HEK293 (cell line): ENCODE measurements at regions not wholly inside any gene's neighbourhood (a gene's known extent, or its start where the extent isn't known, plus 50 kb on each side); places are given as distances from the start of the nearest gene placed in this dataset.

ENCODE experiments used
- CTCF ChIA-PET: fragments of 350-600 bp; formaldehyde crosslinking; extraction: SDS; loops from one replicate; lab custom pipeline; 2021; ENCODE audit warnings: antibody characterized with exemption; lab: Yijun Ruan, JAX
- POLR2A ChIA-PET: fragments of 300-600 bp; formaldehyde crosslinking; extraction: SDS; loops from one replicate; lab custom pipeline; 2020; ENCODE audit warnings: antibody characterized with exemption, inconsistent platforms; lab: Yijun Ruan, JAX
- H3K27ac ChIP-seq: fragments of 200-500 bp; sonication (Bioruptor generic); 2 replicates; pipeline ENCODE4 v1.5.1; 2014; ENCODE audit warnings: low read depth, low read length, control low read depth, inconsistent platforms; ENCODE audit errors: extremely low read depth
- H3K36me3 ChIP-seq, 2 experiments: fragments of 200-500 bp in 1 of 2; sonication (Bioruptor generic) in 1 of 2; 1 replicate in 1 of 2; 2 replicates in 1 of 2; pipeline ENCODE4 v1.5.1; 2014 to 2017; ENCODE audit warnings: inconsistent platforms in 2 of 2, low read length in 2 of 2; ENCODE audit not compliant: control insufficient read depth in 2 of 2, insufficient read depth in 1 of 2
- H3K4me1 ChIP-seq: fragments of 200-500 bp; sonication (Bioruptor generic); 2 replicates; pipeline ENCODE4 v1.5.1; 2014; ENCODE audit warnings: mild to moderate bottlenecking, low read length, inconsistent platforms; ENCODE audit not compliant: control insufficient read depth, insufficient read depth
- H3K4me3 ChIP-seq: 2 replicates; pipeline ENCODE4 v1.5.1; 2011; ENCODE audit warnings: low read depth, mild to moderate bottlenecking, control low read depth, low read length, moderate library complexity
- H3K9me3 ChIP-seq: fragments of 200-500 bp; sonication (Bioruptor generic); 2 replicates; pipeline ENCODE4 v1.5.1; 2014; ENCODE audit warnings: low read depth, low read length, inconsistent platforms; ENCODE audit not compliant: control insufficient read depth, insufficient read depth
- EGR2 ChIP-seq: fragments of 450-650 bp; formaldehyde crosslinking; IDR thresholded peaks from 2 replicates; pipeline ENCODE4 v1.5.1; 2016; ENCODE audit warnings: low read depth, missing biosample characterization, missing genetic modification characterization
- GLI2 ChIP-seq: fragments of 450-650 bp; formaldehyde crosslinking; IDR thresholded peaks from 2 replicates; pipeline ENCODE4; 2017; ENCODE audit warnings: missing biosample characterization, missing genetic modification characterization, low read depth, borderline replicate concordance
- MEIS1 ChIP-seq: sonication (generic); formaldehyde crosslinking; IDR thresholded peaks from 2 replicates; pipeline ENCODE4 v1.8.1; 2022; ENCODE audit warnings: missing genetic modification reagents, mild to moderate bottlenecking, borderline replicate concordance
- PRDM1 ChIP-seq: fragments of 450-650 bp; formaldehyde crosslinking; IDR thresholded peaks from 2 replicates; pipeline ENCODE4; 2016; ENCODE audit warnings: missing biosample characterization, missing genetic modification characterization
- SP3 ChIP-seq: fragments of 450-650 bp; formaldehyde crosslinking; IDR thresholded peaks from 2 replicates; pipeline ENCODE4 v1.5.1; 2016; ENCODE audit warnings: missing biosample characterization, missing genetic modification characterization
- TRIM28 ChIP-seq: IDR thresholded peaks from 2 replicates; pipeline ENCODE4 v1.6.1; 2011; ENCODE audit warnings: low read length, control low read depth, borderline replicate concordance
- ZBTB20 ChIP-seq: fragments of 450-650 bp; formaldehyde crosslinking; IDR thresholded peaks from 2 replicates; pipeline ENCODE4 v1.5.1; 2016; ENCODE audit warnings: missing biosample characterization, missing genetic modification characterization
- ZBTB7A ChIP-seq: fragments of 450-650 bp; formaldehyde crosslinking; IDR thresholded peaks from 2 replicates; pipeline ENCODE4 v1.5.1; 2016; ENCODE audit warnings: low read depth, missing biosample characterization, missing genetic modification characterization
- ZFHX2 ChIP-seq: fragments of 450-650 bp; formaldehyde crosslinking; conservative IDR thresholded peaks from 2 replicates; pipeline ENCODE4 v1.5.1; 2016; ENCODE audit warnings: missing biosample characterization, missing genetic modification characterization
- ZFP69B ChIP-seq: fragments of 450-650 bp; formaldehyde crosslinking; IDR thresholded peaks from 2 replicates; pipeline ENCODE4 v1.5.1; 2016; ENCODE audit warnings: missing biosample characterization, missing genetic modification characterization
- ZNF138 ChIP-seq: fragments of 450-650 bp; formaldehyde crosslinking; IDR thresholded peaks from 2 replicates; pipeline ENCODE4 v1.5.1; 2016; ENCODE audit warnings: missing biosample characterization, missing genetic modification characterization, borderline replicate concordance
- ZNF2 ChIP-seq: fragments of 450-650 bp; formaldehyde crosslinking; IDR thresholded peaks from 2 replicates; pipeline ENCODE4 v1.5.1; 2016; ENCODE audit warnings: missing biosample characterization, missing genetic modification characterization
- ZNF214 ChIP-seq: fragments of 450-650 bp; formaldehyde crosslinking; IDR thresholded peaks from 2 replicates; pipeline ENCODE4 v1.5.1; 2017; ENCODE audit warnings: missing biosample characterization, mild to moderate bottlenecking, missing genetic modification characterization, borderline replicate concordance
- ZNF26 ChIP-seq: fragments of 450-650 bp; formaldehyde crosslinking; IDR thresholded peaks from 2 replicates; pipeline ENCODE4 v1.5.1; 2016; ENCODE audit warnings: missing biosample characterization, missing genetic modification characterization
- ZNF274 ChIP-seq, 2 experiments: fragments of 200-500 bp in 1 of 2; fragments of 450-650 bp in 1 of 2; sonication (Bioruptor generic) in 1 of 2; formaldehyde crosslinking in 1 of 2; IDR thresholded peaks; 2 replicates each; pipeline versions ENCODE4 v1.5.1 to v1.6.1; 2014 to 2016; ENCODE audit warnings: borderline replicate concordance in 1 of 2, inconsistent platforms in 1 of 2, low read length in 1 of 2, missing biosample characterization in 1 of 2, missing genetic modification characterization in 1 of 2
- ZNF280C ChIP-seq: fragments of 450-650 bp; formaldehyde crosslinking; IDR thresholded peaks from 2 replicates; pipeline ENCODE4 v1.5.1; 2016; ENCODE audit warnings: missing biosample characterization, missing genetic modification characterization
- ZNF335 ChIP-seq: fragments of 450-650 bp; formaldehyde crosslinking; conservative IDR thresholded peaks from 2 replicates; pipeline ENCODE4 v1.5.1; 2016; ENCODE audit warnings: missing biosample characterization, missing genetic modification characterization
- ZNF626 ChIP-seq: fragments of 450-650 bp; sonication (Bioruptor Pico); formaldehyde crosslinking; IDR thresholded peaks from 2 replicates; pipeline ENCODE4 v1.5.1; 2018; ENCODE audit warnings: missing biosample characterization, missing genetic modification characterization, inconsistent platforms
- ZNF629 ChIP-seq: fragments of 450-650 bp; formaldehyde crosslinking; IDR thresholded peaks from 2 replicates; pipeline ENCODE4 v1.5.1; 2017; ENCODE audit warnings: missing biosample characterization, missing genetic modification characterization
- ZNF658 ChIP-seq: fragments of 450-650 bp; formaldehyde crosslinking; IDR thresholded peaks from 2 replicates; pipeline ENCODE4; 2016; ENCODE audit warnings: missing biosample characterization, missing genetic modification characterization
- ZNF76 ChIP-seq: fragments of 450-650 bp; formaldehyde crosslinking; IDR thresholded peaks from 2 replicates; pipeline ENCODE4; 2016; ENCODE audit warnings: low read depth, missing biosample characterization, missing genetic modification characterization, borderline replicate concordance
- ZNF768 ChIP-seq: fragments of 450-650 bp; formaldehyde crosslinking; IDR thresholded peaks from 2 replicates; pipeline ENCODE4 v1.5.1; 2018; ENCODE audit warnings: missing biosample characterization, mild to moderate bottlenecking, missing genetic modification characterization
- ZNF777 ChIP-seq: fragments of 450-650 bp; formaldehyde crosslinking; IDR thresholded peaks from 2 replicates; pipeline ENCODE4 v1.5.1; 2017; ENCODE audit warnings: missing biosample characterization, missing genetic modification characterization, borderline replicate concordance
- ZNF843 ChIP-seq: fragments of 450-650 bp; formaldehyde crosslinking; IDR thresholded peaks from 2 replicates; pipeline ENCODE4 v1.5.1; 2016; ENCODE audit warnings: missing biosample characterization, missing genetic modification characterization
- ZSCAN16 ChIP-seq: fragments of 450-650 bp; formaldehyde crosslinking; IDR thresholded peaks from 2 replicates; pipeline ENCODE4 v1.5.1; 2016; ENCODE audit warnings: missing biosample characterization, missing genetic modification characterization
- ZXDB ChIP-seq: fragments of 450-650 bp; formaldehyde crosslinking; IDR thresholded peaks from 2 replicates; pipeline ENCODE4 v1.5.1; 2016; ENCODE audit warnings: missing biosample characterization, missing genetic modification characterization

GRCh38 chr2:217434180-217434975 is 568.4 kb downstream of the TNS1 start (continued):
- no peak for TF ChIP-seq ZNF280C (tag by site-specific recombination)
- no peak for TF ChIP-seq ZFP69B (tag by site-specific recombination)
- TF ChIP-seq ZNF138 (tag by site-specific recombination): no peak
- TF ChIP-seq ZNF658 (tag by site-specific recombination): no peak
- TF ChIP-seq ZNF214 (tag by site-specific recombination): no peak
- TF ChIP-seq ZNF843 (tag by site-specific recombination): no peak
- no peak for TF ChIP-seq MEIS1 (CRISPR knock-in tag)
- TF ChIP-seq ZBTB20 (tag by site-specific recombination): peak; percentile 49; the same call in 1 of the 2 replicates
- TF ChIP-seq ZNF335: no peak
- peak; percentile 96 for TF ChIP-seq TRIM28

GRCh38 chr2:217433522-217433921 is 569.3 kb downstream of the TNS1 start:
- ChIA-PET POLR2A (interaction anchor here (0.5 kb wide), 1 partner anchor 117 kb away, joined by 5 read pairs; no protein-coding TSS in a partner anchor), CTCF (interaction anchor here (0.6 to 0.7 kb wide), 3 partner anchors 76 to 466 kb away, joined by 3 read pairs; no protein-coding TSS in a partner anchor)
- Histone ChIP-seq H3K36me3 (no peaks in the 10 kb centered on the region), H3K9me3 (no peaks in the 10 kb centered on the region), H3K27ac (no peak overlapping the region; the same call in 1 of the 2 replicates), H3K4me3 (no peak overlapping the region), H3K4me1 (peaks cover 4% of the 10 kb centered on the region; the same call in 1 of the 2 replicates)
- TF ChIP-seq ZNF768 (tag by site-specific recombination) (no peak), ZNF2 (tag by site-specific recombination) (no peak), ZNF629 (tag by site-specific recombination) (no peak), ZNF274 (IDR thresholded peaks at IDR 0.05; ENCODE audit: low read length) (no peak), ZNF274 (tag by site-specific recombination; IDR thresholded peaks at IDR 0.05; ENCODE audit: borderline replicate concordance) (no peak), ZXDB (no peak), PRDM1 (no peak), ZNF26 (no peak), ZNF76 (no peak)

- H3K4me1 ChIP-seq: peaks cover 4% of the 10 kb centered on the region; the same call in 1 of the 2 replicates
- TF ChIP-seq ZNF777 (tag by site-specific recombination): no peak
- TF ChIP-seq ZFP69B (tag by site-specific recombination): no peak
- TF ChIP-seq ZBTB7A (tag by site-specific recombination): no peak
- TF ChIP-seq GLI2 (tag by site-specific recombination): no peak
- peak; percentile 20; the same call in 1 of the 2 replicates for TF ChIP-seq EGR2 (tag by site-specific recombination)
- 0 out of 2 replicates have a peak, but pooled peaks have one; percentile 21 for TF ChIP-seq ZFHX2 (tag by site-specific recombination)
- no peak for TF ChIP-seq SP3 (tag by site-specific recombination)
- TF ChIP-seq ZSCAN16 (tag by site-specific recombination): no peak
- no peak for TF ChIP-seq ZNF626 (tag by site-specific recombination)
- TF ChIP-seq, all 188 proteins: peak for 2
- Histone ChIP-seq H3K4me3 (no peak overlapping the region), H3K36me3 (no peaks in the 10 kb centered on the region), H3K9me3 (no peaks in the 10 kb centered on the region), H3K27ac (no peak overlapping the region)
- CTCF ChIA-PET: no interaction called here
- POLR2A ChIA-PET: no interaction called here
These were observed 571.1 kb downstream of the TNS1 start for GRCh38 chr2:217431577-217432269.
